Neuronal stem cell (in vitro differentiated cells): ENCODE measurements at regions not wholly inside any gene's neighbourhood (a gene's known extent, or its start where the extent isn't known, plus 50 kb on each side); places are given as distances from the start of the nearest gene placed in this dataset.

Source experiments
- DNase-seq: peaks from one replicate; pipeline ENCODE4 v3.0.0-alpha.2; 2013; ENCODE audit warnings: low spot score
- H2AFZ ChIP-seq: one replicate; pipeline ENCODE4 v1.6.1; 2013; ENCODE audit warnings: mild to moderate bottlenecking, low read length, inconsistent platforms
- H2AK5ac ChIP-seq: 2 replicates; pipeline ENCODE4 v1.6.1; 2013; ENCODE audit warnings: low read depth, mild to moderate bottlenecking, inconsistent platforms, low read length, moderate library complexity, mixed read lengths
- H2BK120ac ChIP-seq: 2 replicates; pipeline ENCODE4 v1.6.1; 2013; ENCODE audit warnings: low read depth, mild to moderate bottlenecking, inconsistent platforms, low read length, moderate library complexity, mixed read lengths
- H2BK12ac ChIP-seq: one replicate; pipeline ENCODE4 v1.6.1; 2013; ENCODE audit warnings: low read length, inconsistent platforms
- H2BK15ac ChIP-seq: 2 replicates; pipeline ENCODE4 v1.6.1; 2013; ENCODE audit warnings: mild to moderate bottlenecking, low read length, inconsistent platforms, mixed read lengths
- H2BK5ac ChIP-seq: one replicate; pipeline ENCODE4 v1.6.1; 2013; ENCODE audit warnings: inconsistent platforms, mild to moderate bottlenecking, low read length, moderate library complexity
- H3K14ac ChIP-seq: one replicate; pipeline ENCODE4 v1.6.1; 2013; ENCODE audit warnings: low read length, inconsistent platforms
- H3K18ac ChIP-seq: 2 replicates; pipeline ENCODE4 v1.6.1; 2013; ENCODE audit warnings: low read length, inconsistent platforms
- H3K23ac ChIP-seq: 2 replicates; pipeline ENCODE4 v1.6.1; 2013; ENCODE audit warnings: low read depth, mild to moderate bottlenecking, mixed read lengths, low read length, inconsistent platforms; ENCODE audit not compliant: poor library complexity
- H3K27ac ChIP-seq: replicated peaks from 3 replicates; pipeline ENCODE4 v1.5.1; 2013; ENCODE audit warnings: low read length, inconsistent platforms
- H3K27me3 ChIP-seq, 3 experiments: 2 replicates each; pipeline ENCODE4 v1.6.1; 2013; ENCODE audit warnings: low read length in 3 of 3, mild to moderate bottlenecking in 2 of 3, inconsistent platforms in 1 of 3, low read depth in 1 of 3, mixed read lengths in 1 of 3, moderate library complexity in 1 of 3; ENCODE audit not compliant: control insufficient read depth in 3 of 3, insufficient read depth in 3 of 3
- H3K36me3 ChIP-seq, 2 donors: replicated peaks in 1 of 2; 2 replicates each; pipeline ENCODE4 v1.6.1; 2013; ENCODE audit warnings: low read length in 2 of 2; ENCODE audit not compliant: control insufficient read depth in 2 of 2, insufficient read depth in 2 of 2
- H3K4ac ChIP-seq: 2 replicates; pipeline ENCODE4 v1.6.1; 2013; ENCODE audit warnings: inconsistent platforms, mild to moderate bottlenecking, low read length, moderate library complexity
- H3K4me1 ChIP-seq, 2 donors: 1 replicate in 1 of 2; 2 replicates in 1 of 2; pipeline ENCODE4 v1.6.1; 2013; ENCODE audit warnings: low read length in 2 of 2, low read depth in 1 of 2; ENCODE audit not compliant: control insufficient read depth in 2 of 2, insufficient read depth in 1 of 2
- H3K4me2 ChIP-seq: one replicate; pipeline ENCODE4 v1.6.1; 2013; ENCODE audit warnings: mild to moderate bottlenecking, low read length, inconsistent platforms; ENCODE audit not compliant: insufficient read depth, poor library complexity, severe bottlenecking
- H3K4me3 ChIP-seq, 2 donors: 2 replicates each; pipeline ENCODE4 v1.5.1; 2013; ENCODE audit warnings: low read length in 2 of 2, mild to moderate bottlenecking in 2 of 2, inconsistent platforms in 1 of 2, moderate library complexity in 1 of 2
- H3K79me1 ChIP-seq: one replicate; pipeline ENCODE4 v1.6.1; 2013; ENCODE audit warnings: low read depth, mild to moderate bottlenecking, inconsistent platforms, low read length, moderate library complexity
- H3K9ac ChIP-seq: one replicate; pipeline ENCODE4 v1.6.1; 2013; ENCODE audit warnings: mild to moderate bottlenecking, low read depth, low read length, inconsistent platforms; ENCODE audit not compliant: poor library complexity
- H3K9me3 ChIP-seq, 2 donors: replicated peaks in 1 of 2; 2 replicates each; pipeline versions ENCODE3 to v1.6.1; 2013; ENCODE audit warnings: low read length in 2 of 2, mild to moderate bottlenecking in 2 of 2, inconsistent platforms in 1 of 2, low read depth in 1 of 2, mixed read lengths in 1 of 2, moderate library complexity in 1 of 2; ENCODE audit not compliant: control insufficient read depth in 2 of 2, insufficient read depth in 1 of 2
- H4K8ac ChIP-seq: one replicate; pipeline ENCODE4 v1.6.1; 2013; ENCODE audit warnings: low read depth, mild to moderate bottlenecking, inconsistent platforms, low read length, moderate library complexity
- H4K91ac ChIP-seq: one replicate; pipeline ENCODE4 v1.6.1; 2013; ENCODE audit warnings: low read length, low read depth, mild to moderate bottlenecking, inconsistent platforms; ENCODE audit not compliant: poor library complexity
- WGBS, 2 donors: extraction: QIAGEN DNeasy Blood & Tissue Kit; methylation state at CpG; one replicate each; pipeline ENCODE4 v1.1.7; 2013; ENCODE audit warnings: missing lambda C conversion rate in 2 of 2, mixed read lengths in 1 of 2; ENCODE audit not compliant: insufficient read length in 2 of 2, insufficient replicate concordance in 1 of 2; ENCODE audit errors: extremely low coverage in 2 of 2; 5-methylcytosine and 5-hydroxymethylcytosine counted together

DNA sequence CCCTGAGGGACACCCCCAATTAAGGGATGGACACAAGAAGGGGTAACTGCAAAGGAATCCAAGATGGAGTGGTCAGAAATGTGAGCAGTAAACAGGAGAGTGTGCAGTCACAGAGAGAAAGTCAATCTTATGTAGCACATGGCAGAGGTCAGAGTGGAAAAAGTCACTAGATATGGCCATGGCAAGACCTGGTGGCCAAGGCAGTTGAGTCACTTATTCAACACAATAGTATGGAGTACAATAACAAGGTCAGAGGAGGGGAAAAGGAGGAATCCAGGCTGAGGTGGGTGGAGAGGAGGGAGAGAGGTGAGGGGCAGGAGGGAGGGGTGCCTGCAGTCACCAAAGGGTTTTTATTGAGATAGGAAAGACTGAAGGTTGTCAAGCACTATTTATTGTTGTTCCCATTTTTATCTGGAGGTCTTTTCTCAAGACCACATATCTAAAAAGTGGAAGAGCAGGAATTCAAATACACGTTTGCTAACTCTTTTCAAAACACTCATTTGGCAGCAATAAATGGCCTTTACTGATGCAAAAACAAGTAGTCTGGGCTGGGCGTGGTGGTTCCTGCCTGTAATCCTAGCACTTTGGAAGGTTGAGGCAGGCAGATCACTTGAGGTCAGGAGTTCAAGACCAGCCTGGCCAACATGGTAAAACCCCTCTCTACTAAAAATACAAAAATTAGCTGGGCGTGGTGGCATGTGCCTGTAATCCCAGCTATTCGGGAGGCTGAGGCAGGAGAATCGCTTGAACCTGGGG lies 53.3 kb upstream of the ARHGEF3 start:
- Histone ChIP-seq H3K4me3 (no peak overlapping the region), H3K9me3 (no peaks in the 10 kb centered on the region), H3K79me1 (no peaks in the 10 kb centered on the region), H3K14ac (no peak overlapping the region), H3K23ac (no peak overlapping the region), H3K4ac (no peak overlapping the region), H2BK120ac (no peak overlapping the region), H3K27me3 (no peaks in the 10 kb centered on the region), H2BK12ac (no peak overlapping the region), H3K4me1 (peaks cover 5 to 14% of the 10 kb centered on the region in 2 donors), H2BK15ac (no peak overlapping the region), H2AK5ac (no peak overlapping the region), H4K91ac (no peak overlapping the region), H2BK5ac (no peak overlapping the region), H3K18ac (no peak overlapping the region), H3K9ac (no peak overlapping the region), H3K36me3 (no peaks in the 10 kb centered on the region), H4K8ac (no peak overlapping the region), H3K27ac (no peak overlapping the region), H2AFZ (no peak overlapping the region), H3K4me2 (no peak overlapping the region)
- DNase-seq = no peak
- no CpG with 5 or more reads among the region's 5 CpGs for WGBS, 2 donors

- Histone ChIP-seq H2AK5ac (no peak overlapping the region), H3K36me3 (no peaks in the 10 kb centered on the region), H2BK12ac (no peak overlapping the region), H3K4me2 (no peak overlapping the region), H3K23ac (no peak overlapping the region), H3K79me1 (no peaks in the 10 kb centered on the region), H3K4me1 (peaks cover 5 to 14% of the 10 kb centered on the region in 2 donors), H4K91ac (no peak overlapping the region), H3K27me3 (no peaks in the 10 kb centered on the region), H3K9ac (no peak overlapping the region), H2AFZ (no peak overlapping the region), H3K4ac (no peak overlapping the region), H3K4me3 (no peak overlapping the region), H3K9me3 (no peaks in the 10 kb centered on the region), H2BK120ac (no peak overlapping the region), H2BK15ac (no peak overlapping the region), H3K14ac (no peak overlapping the region), H3K27ac (no peak overlapping the region), H3K18ac (no peak overlapping the region), H2BK5ac (no peak overlapping the region), H4K8ac (no peak overlapping the region)
- no peak for DNase-seq
- no CpG with 5 or more reads among the region's 9 CpGs for WGBS, 2 donors
Measured at GRCh38 chr3:56851966-56852884, 50.5 kb upstream of the ARHGEF3 start.
